ENCODE measurements at regions not wholly inside any gene's neighbourhood (a gene's known extent, or its start where the extent isn't known, plus 50 kb on each side); places are given as distances from the start of the nearest gene placed in this dataset.

- TF ChIP-seq, protein P1, sequence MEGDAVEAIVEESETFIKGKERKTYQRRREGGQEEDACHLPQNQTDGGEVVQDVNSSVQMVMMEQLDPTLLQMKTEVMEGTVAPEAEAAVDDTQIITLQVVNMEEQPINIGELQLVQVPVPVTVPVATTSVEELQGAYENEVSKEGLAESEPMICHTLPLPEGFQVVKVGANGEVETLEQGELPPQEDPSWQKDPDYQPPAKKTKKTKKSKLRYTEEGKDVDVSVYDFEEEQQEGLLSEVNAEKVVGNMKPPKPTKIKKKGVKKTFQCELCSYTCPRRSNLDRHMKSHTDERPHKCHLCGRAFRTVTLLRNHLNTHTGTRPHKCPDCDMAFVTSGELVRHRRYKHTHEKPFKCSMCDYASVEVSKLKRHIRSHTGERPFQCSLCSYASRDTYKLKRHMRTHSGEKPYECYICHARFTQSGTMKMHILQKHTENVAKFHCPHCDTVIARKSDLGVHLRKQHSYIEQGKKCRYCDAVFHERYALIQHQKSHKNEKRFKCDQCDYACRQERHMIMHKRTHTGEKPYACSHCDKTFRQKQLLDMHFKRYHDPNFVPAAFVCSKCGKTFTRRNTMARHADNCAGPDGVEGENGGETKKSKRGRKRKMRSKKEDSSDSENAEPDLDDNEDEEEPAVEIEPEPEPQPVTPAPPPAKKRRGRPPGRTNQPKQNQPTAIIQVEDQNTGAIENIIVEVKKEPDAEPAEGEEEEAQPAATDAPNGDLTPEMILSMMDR (conservative IDR thresholded peaks at IDR 0.05; ENCODE audit: low read depth, low read length), result no peak
- no peak overlapping the region for H3K4me3 ChIP-seq (ENCODE audit: low read depth, low read length)
- DNase-seq (ENCODE audit: low read depth), result no peak
These were observed 252.0 kb downstream of the RHOU start for GRCh38 chr1:228987286-228987685.

GRCh38 chr1:228987736-228988506 lies 252.6 kb downstream of the RHOU start:
- TF ChIP-seq, protein P1 (conservative IDR thresholded peaks at IDR 0.05; ENCODE audit: low read depth, low read length), result no peak
- no peak for DNase-seq (ENCODE audit: low read depth)
- H3K4me3 ChIP-seq (ENCODE audit: low read depth, low read length), result no peak overlapping the region

GRCh38 chr1:228988664-228989063 lies 253.4 kb downstream of the RHOU start:
- no peak overlapping the region for H3K4me3 ChIP-seq (ENCODE audit: low read depth, low read length)
- DNase-seq (ENCODE audit: low read depth), result no peak
- TF ChIP-seq, protein P1 (conservative IDR thresholded peaks at IDR 0.05; ENCODE audit: low read depth, low read length), result no peak

- TF ChIP-seq, protein P1 (conservative IDR thresholded peaks at IDR 0.05; ENCODE audit: low read depth, low read length), result no peak
- DNase-seq (ENCODE audit: low read depth), result no peak
- H3K4me3 ChIP-seq (ENCODE audit: low read depth, low read length), result no peak overlapping the region
These were observed 253.9 kb downstream of the RHOU start for GRCh38 chr1:228989176-228989575.

GRCh38 chr1:228989676-228989991 lies 254.4 kb downstream of the RHOU start:
- TF ChIP-seq, protein P1 (conservative IDR thresholded peaks at IDR 0.05; ENCODE audit: low read depth, low read length), result no peak
- DNase-seq (ENCODE audit: low read depth), result no peak
- H3K4me3 ChIP-seq (ENCODE audit: low read depth, low read length), result no peak overlapping the region

- no peak overlapping the region for H3K4me3 ChIP-seq (ENCODE audit: low read depth, low read length)
- TF ChIP-seq, protein P1 (conservative IDR thresholded peaks at IDR 0.05; ENCODE audit: low read depth, low read length), result no peak
- DNase-seq (ENCODE audit: low read depth), result peak; percentile 48
These were observed 254.9 kb downstream of the RHOU start for GRCh38 chr1:228989992-228990827.
